ENCODE measurements at regions not wholly inside any gene's neighbourhood (a gene's known extent, or its start where the extent isn't known, plus 50 kb on each side); places are given as distances from the start of the nearest gene placed in this dataset.

GRCh38 chr2:174022431-174022830 lies 57.3 kb upstream of the SP3 start:
- DNase-seq, result no peak

DNA sequence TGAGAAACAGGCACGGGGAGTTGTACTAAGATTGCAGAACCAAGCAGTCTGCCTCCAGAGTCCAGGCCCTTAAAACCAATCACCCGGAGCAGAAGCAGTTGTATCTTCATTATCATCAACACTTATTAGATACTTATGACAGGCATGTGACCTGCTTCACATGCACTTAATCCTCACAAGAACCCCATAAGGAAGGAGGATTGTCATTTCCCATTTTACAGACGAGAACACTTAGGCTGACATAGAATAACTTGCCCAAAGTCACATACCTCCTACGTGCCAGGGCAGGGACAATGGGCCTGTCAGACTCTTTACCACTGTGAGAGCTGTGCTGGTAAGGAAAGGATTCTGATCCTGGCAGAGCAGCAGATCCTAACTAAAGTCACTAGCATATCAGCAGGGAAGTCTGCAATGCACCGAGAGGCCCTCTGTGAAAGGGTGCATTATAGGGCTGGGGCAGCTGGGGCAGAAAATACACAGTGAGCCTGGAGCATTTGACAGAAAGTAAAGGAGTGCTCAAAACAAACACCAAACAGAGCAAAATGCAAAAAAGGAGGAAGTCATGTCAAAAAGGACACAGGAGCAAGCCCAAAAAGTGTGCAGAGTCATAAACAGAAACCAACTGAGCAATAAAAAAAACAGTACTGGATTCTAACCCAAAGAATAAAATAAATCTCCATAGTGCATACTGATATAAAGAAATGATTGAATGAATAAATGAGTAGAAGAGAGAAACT lies 55.9 kb upstream of the SP3 start:
- DNase-seq, result peak in 1 of 2 experiments; percentile 10

DNA sequence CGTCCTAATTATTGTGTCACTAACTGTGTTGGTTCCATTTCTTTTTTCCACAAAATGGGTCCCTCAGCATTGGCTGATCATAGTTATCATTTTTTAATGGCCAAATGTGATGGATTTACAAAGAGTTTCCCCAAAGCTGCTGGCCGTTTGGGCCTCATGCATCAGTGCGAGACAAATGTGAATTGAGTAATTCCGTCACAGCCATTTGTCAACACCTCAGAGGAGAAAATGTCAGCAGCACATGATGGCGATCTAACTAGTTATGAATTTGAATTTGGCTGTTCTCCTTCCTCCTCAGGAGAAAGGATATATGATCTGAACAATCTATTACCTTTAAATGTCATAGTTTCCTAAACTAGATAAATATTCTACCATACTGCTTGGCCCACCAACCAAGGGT lies 54.9 kb upstream of the SP3 start:
- DNase-seq, result no peak

DNA sequence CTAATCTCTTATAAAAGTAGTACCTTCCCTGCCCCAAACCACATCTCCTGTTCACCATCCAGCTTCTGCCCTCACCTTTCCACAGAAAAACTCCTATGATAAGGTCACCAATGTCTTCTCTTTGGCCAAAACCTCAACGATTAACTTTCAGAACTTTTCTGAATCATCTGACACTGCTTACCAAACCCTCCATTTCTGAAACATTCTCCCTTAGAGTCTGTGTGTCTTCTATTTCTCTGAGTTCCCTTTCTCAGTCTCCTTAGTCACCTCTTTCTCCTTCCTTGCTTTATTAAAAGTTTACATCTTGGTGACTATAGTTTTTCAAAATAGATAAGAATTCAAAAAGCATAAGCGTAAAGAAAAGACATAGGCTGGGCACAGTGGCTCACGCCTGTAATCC lies 51.3 kb upstream of the SP3 start:
- no peak for DNase-seq

DNA sequence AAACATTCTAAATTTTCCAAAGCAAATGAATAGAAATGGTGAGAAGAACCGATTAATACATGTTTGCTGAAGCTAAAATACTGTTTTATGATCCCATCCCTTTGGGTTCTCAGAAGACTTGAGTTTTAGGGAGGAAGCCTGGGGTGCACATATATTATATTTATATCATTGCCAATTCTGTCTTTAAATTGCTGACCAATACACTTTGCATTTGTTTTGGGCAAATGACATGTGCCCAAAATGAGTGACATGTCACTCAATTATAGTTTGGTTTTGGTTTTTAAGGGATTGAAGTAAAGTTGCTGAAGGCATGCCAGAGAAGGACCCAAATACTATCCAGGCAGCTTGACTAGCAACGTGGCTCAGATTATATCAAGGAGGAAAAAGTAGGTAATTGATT lies 50.3 kb upstream of the SP3 start:
- no peak for DNase-seq

All from AML-193 (cell line).